ENCODE measurements at regions not wholly inside any gene's neighbourhood (a gene's known extent, or its start where the extent isn't known, plus 50 kb on each side); places are given as distances from the start of the nearest gene placed in this dataset.

- no peak for DNase-seq
Measured at GRCh38 chr15:35775471-35775870, 229.5 kb upstream of the DPH6 start.

- no peak for DNase-seq
Measured at GRCh38 chr15:35777061-35777460, 231.1 kb upstream of the DPH6 start.

- DNase-seq: no peak
Measured at GRCh38 chr15:35783203-35783602, 237.2 kb upstream of the DPH6 start.

- no peak for DNase-seq
Measured at GRCh38 chr15:35784745-35785144, 238.8 kb upstream of the DPH6 start.

GRCh38 chr15:35810007-35810406, 264.0 kb upstream of the DPH6 start:
- no peak for DNase-seq

- DNase-seq: no peak
Measured at GRCh38 chr15:35813573-35813972, 267.6 kb upstream of the DPH6 start.

GRCh38 chr15:35818846-35819245, 272.9 kb upstream of the DPH6 start:
- no peak for DNase-seq

- DNase-seq: no peak
Measured at GRCh38 chr15:35822153-35822552, 276.2 kb upstream of the DPH6 start.

GRCh38 chr15:35827141-35827540, 281.2 kb upstream of the DPH6 start:
- DNase-seq: no peak

GRCh38 chr15:35827911-35828310, 281.9 kb upstream of the DPH6 start:
- no peak for DNase-seq

- no peak for DNase-seq
Measured at GRCh38 chr15:35833581-35833980, 287.6 kb upstream of the DPH6 start.

GRCh38 chr15:35834216-35834830, 288.4 kb upstream of the DPH6 start:
- no peak for DNase-seq

- DNase-seq: no peak
Measured at GRCh38 chr15:35834866-35835265, 288.9 kb upstream of the DPH6 start.

- DNase-seq: no peak
Measured at GRCh38 chr15:35838424-35839111, 292.6 kb upstream of the DPH6 start.

GRCh38 chr15:35842631-35843030, 296.7 kb upstream of the DPH6 start:
- no peak for DNase-seq

GRCh38 chr15:35843498-35843897, 297.5 kb upstream of the DPH6 start:
- no peak for DNase-seq

GRCh38 chr15:35850284-35850683, 304.3 kb upstream of the DPH6 start:
- no peak for DNase-seq

- no peak for DNase-seq
Measured at GRCh38 chr15:35851491-35851890, 305.5 kb upstream of the DPH6 start.

GRCh38 chr15:35852818-35853624, 307.1 kb upstream of the DPH6 start:
- no peak for DNase-seq

GRCh38 chr15:35854316-35854715, 308.4 kb upstream of the DPH6 start:
- DNase-seq: no peak

- no peak for DNase-seq
Measured at GRCh38 chr15:35857567-35858226, 311.7 kb upstream of the DPH6 start.

GRCh38 chr15:35858707-35859106, 312.7 kb upstream of the DPH6 start:
- DNase-seq: no peak

GRCh38 chr15:35863655-35864054, 317.7 kb upstream of the DPH6 start:
- DNase-seq: no peak
